OCI-LY7 (cell line): ENCODE measurements at regions not wholly inside any gene's neighbourhood (a gene's known extent, or its start where the extent isn't known, plus 50 kb on each side); places are given as distances from the start of the nearest gene placed in this dataset.
A peak's percentile ranks its signal among the peaks of the same experiment; 100 is the strongest.

Experiments
- BruUV-seq: library from RNA; stranded (reverse); fragments of 400-500 nt; replicated peaks from 2 replicates; lab custom pipeline; 2021; lab: Mats Ljungman, UMichigan
- CTCF ChIA-PET: fragments of 300-600 bp; sonication (Branson Sonifier 250); formaldehyde crosslinking; loops from one replicate; lab custom pipeline; 2022; ENCODE audit warnings: antibody characterized with exemption; ENCODE audit not compliant: unreplicated experiment; lab: Charles Lee
- POLR2A ChIA-PET: fragments of 300-600 bp; sonication (Branson Sonifier 250); formaldehyde crosslinking; loops from one replicate; lab custom pipeline; 2022; ENCODE audit warnings: antibody characterized with exemption; lab: Charles Lee
- DNase-seq: peaks from one replicate; pipeline ENCODE4 v3.0.0-alpha.2; 2015; ENCODE audit warnings: low spot score
- H2AFZ ChIP-seq: fragments of 200-600 bp; sonication (generic), shearing (Covaris generic); 2 replicates; pipeline ENCODE4 v1.6.1; 2014; ENCODE audit warnings: mild to moderate bottlenecking, antibody characterized with exemption, low read length, moderate library complexity
- H3K27ac ChIP-seq: fragments of 200-600 bp; sonication (generic); 2 replicates; pipeline ENCODE4 v1.5.1; 2014; ENCODE audit warnings: mixed run types, low read depth, mild to moderate bottlenecking, moderate library complexity, low read length, inconsistent platforms; ENCODE audit not compliant: poor library complexity, severe bottlenecking
- H3K36me3 ChIP-seq: fragments of 200-600 bp; sonication (generic); 2 replicates; pipeline ENCODE4 v1.6.1; 2014; ENCODE audit warnings: mild to moderate bottlenecking, antibody characterized with exemption, low read length, moderate library complexity, mixed read lengths; ENCODE audit not compliant: insufficient read depth
- H3K4me1 ChIP-seq: fragments of 200-600 bp; sonication (generic); 2 replicates; pipeline ENCODE4 v1.5.1; 2014; ENCODE audit warnings: mild to moderate bottlenecking, low read length; ENCODE audit not compliant: insufficient read depth, poor library complexity, severe bottlenecking
- H3K4me2 ChIP-seq: fragments of 200-600 bp; sonication (generic); 2 replicates; pipeline ENCODE4 v1.6.1; 2014; ENCODE audit warnings: mild to moderate bottlenecking, low read length
- H3K4me3 ChIP-seq: fragments of 200-600 bp; sonication (generic); 2 replicates; pipeline ENCODE4 v1.5.1; 2014; ENCODE audit warnings: mild to moderate bottlenecking, low read depth, low read length; ENCODE audit not compliant: poor library complexity, severe bottlenecking
- H3K79me2 ChIP-seq: fragments of 200-600 bp; sonication (generic); 2 replicates; pipeline ENCODE4 v1.6.1; 2016; ENCODE audit warnings: low read depth, mild to moderate bottlenecking, low read length, moderate library complexity, mixed read lengths; ENCODE audit not compliant: insufficient read depth
- H3K9me2 ChIP-seq: fragments of 200-600 bp; sonication (generic); 2 replicates; pipeline ENCODE4 v1.6.1; 2016; ENCODE audit warnings: mild to moderate bottlenecking, low read length, mixed read lengths; ENCODE audit not compliant: insufficient read depth
- H3K9me3 ChIP-seq: fragments of 200-600 bp; sonication (generic); 2 replicates; pipeline ENCODE4 v1.6.1; 2014; ENCODE audit warnings: mild to moderate bottlenecking, mixed run types, low read length, mixed read lengths
- H4K20me1 ChIP-seq: fragments of 200-600 bp; sonication (generic); 2 replicates; pipeline ENCODE4 v1.6.1; 2014; ENCODE audit warnings: mild to moderate bottlenecking, antibody characterized with exemption, low read length, moderate library complexity, mixed read lengths; ENCODE audit not compliant: insufficient read depth
- EZH2phosphoT487 ChIP-seq: fragments of 200-600 bp; sonication (generic); IDR thresholded peaks from 2 replicates; pipeline ENCODE4 v1.6.1; 2018; ENCODE audit warnings: low read depth, borderline replicate concordance, mild to moderate bottlenecking, mixed run types, antibody characterized with exemption, low read length, moderate library complexity, mixed read lengths
- intact Hi-C: fragments of 100-400 bp; cut with micrococcal nuclease; formaldehyde crosslinking; loops from one replicate; pipeline ENCODE4 v1.10.0; 2022; ENCODE audit not compliant: unreplicated experiment
- TF ChIP-seq, protein P1 (sequence below): fragments of 200-600 bp; sonication (generic); conservative IDR thresholded peaks from 2 replicates; pipeline ENCODE4 v1.5.1; 2014; ENCODE audit warnings: mild to moderate bottlenecking, antibody characterized with exemption, low read length, moderate library complexity, mixed read lengths

- DNase-seq: no peak
- H3K79me2 ChIP-seq: no peaks in the 10 kb centered on the region
- no peak overlapping the region for H3K4me2 ChIP-seq
- H3K9me2 ChIP-seq: no peaks in the 10 kb centered on the region
- H3K4me3 ChIP-seq: no peak overlapping the region
- POLR2A ChIA-PET: interaction anchor here (0.6 to 1.5 kb wide), 3 partner anchors 8 to 1041 kb away, joined by 4 to 6 read pairs (median 4); no protein-coding TSS in a partner anchor
- intact Hi-C loops: no loop called here
- H2AFZ ChIP-seq: 0 out of 2 replicates have a peak overlapping the region, but pooled peaks have one; percentile 25
- TF ChIP-seq EZH2phosphoT487: no peak
- TF ChIP-seq, protein P1, sequence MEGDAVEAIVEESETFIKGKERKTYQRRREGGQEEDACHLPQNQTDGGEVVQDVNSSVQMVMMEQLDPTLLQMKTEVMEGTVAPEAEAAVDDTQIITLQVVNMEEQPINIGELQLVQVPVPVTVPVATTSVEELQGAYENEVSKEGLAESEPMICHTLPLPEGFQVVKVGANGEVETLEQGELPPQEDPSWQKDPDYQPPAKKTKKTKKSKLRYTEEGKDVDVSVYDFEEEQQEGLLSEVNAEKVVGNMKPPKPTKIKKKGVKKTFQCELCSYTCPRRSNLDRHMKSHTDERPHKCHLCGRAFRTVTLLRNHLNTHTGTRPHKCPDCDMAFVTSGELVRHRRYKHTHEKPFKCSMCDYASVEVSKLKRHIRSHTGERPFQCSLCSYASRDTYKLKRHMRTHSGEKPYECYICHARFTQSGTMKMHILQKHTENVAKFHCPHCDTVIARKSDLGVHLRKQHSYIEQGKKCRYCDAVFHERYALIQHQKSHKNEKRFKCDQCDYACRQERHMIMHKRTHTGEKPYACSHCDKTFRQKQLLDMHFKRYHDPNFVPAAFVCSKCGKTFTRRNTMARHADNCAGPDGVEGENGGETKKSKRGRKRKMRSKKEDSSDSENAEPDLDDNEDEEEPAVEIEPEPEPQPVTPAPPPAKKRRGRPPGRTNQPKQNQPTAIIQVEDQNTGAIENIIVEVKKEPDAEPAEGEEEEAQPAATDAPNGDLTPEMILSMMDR: no peak
- BruUV-seq: no TSS peak
- H4K20me1 ChIP-seq: no peaks in the 10 kb centered on the region
- H3K9me3 ChIP-seq: no peaks in the 10 kb centered on the region
- H3K27ac ChIP-seq: no peak overlapping the region
- CTCF ChIA-PET: no interaction called here
- H3K4me1 ChIP-seq: peaks cover 11% of the 10 kb centered on the region
- no peaks in the 10 kb centered on the region for H3K36me3 ChIP-seq
These were observed 131.4 kb upstream of the ARHGAP5 start for GRCh38 chr14:31945701-31946100.

GRCh38 chr14:31947076-31947475 lies 130.0 kb upstream of the ARHGAP5 start:
- Histone ChIP-seq H3K27ac (no peak overlapping the region), H3K36me3 (no peaks in the 10 kb centered on the region), H3K79me2 (no peaks in the 10 kb centered on the region), H2AFZ (no peak overlapping the region), H3K9me3 (no peaks in the 10 kb centered on the region), H3K4me2 (no peak overlapping the region), H3K9me2 (no peaks in the 10 kb centered on the region), H4K20me1 (no peaks in the 10 kb centered on the region), H3K4me1 (peaks cover 11% of the 10 kb centered on the region), H3K4me3 (no peak overlapping the region)
- CTCF ChIA-PET: no interaction called here
- POLR2A ChIA-PET: no interaction called here
- TF ChIP-seq, protein P1: no peak
- TF ChIP-seq EZH2phosphoT487: no peak
- BruUV-seq: no TSS peak
- no peak for DNase-seq
- intact Hi-C loops: no loop called here

GRCh38 chr14:31947680-31948595 lies 129.2 kb upstream of the ARHGAP5 start:
- H3K4me3 ChIP-seq: no peak overlapping the region
- TF ChIP-seq, protein P1: no peak
- TF ChIP-seq EZH2phosphoT487: no peak
- no peaks in the 10 kb centered on the region for H3K9me2 ChIP-seq
- H3K4me2 ChIP-seq: no peak overlapping the region
- intact Hi-C loops: no loop called here
- no peaks in the 10 kb centered on the region for H3K79me2 ChIP-seq
- no peak for DNase-seq
- H3K36me3 ChIP-seq: no peaks in the 10 kb centered on the region
- peaks cover 11% of the 10 kb centered on the region for H3K4me1 ChIP-seq
- no TSS peak for BruUV-seq
- H4K20me1 ChIP-seq: no peaks in the 10 kb centered on the region
- no peak overlapping the region for H3K27ac ChIP-seq
- no peaks in the 10 kb centered on the region for H3K9me3 ChIP-seq
- ChIA-PET POLR2A (no interaction called here), CTCF (no interaction called here)
- H2AFZ ChIP-seq: no peak overlapping the region
